ENCODE measurements at regions not wholly inside any gene's neighbourhood (a gene's known extent, or its start where the extent isn't known, plus 50 kb on each side); places are given as distances from the start of the nearest gene placed in this dataset.

- TF ChIP-seq NFIC (IDR thresholded peaks at IDR 0.05; ENCODE audit: borderline replicate concordance) (no peak), EP300 (IDR thresholded peaks at IDR 0.05; ENCODE audit: borderline replicate concordance in 1 of 2, low read depth in 1 of 2, low read length in 1 of 2) (no peak), MEF2A (IDR thresholded peaks at IDR 0.05; ENCODE audit: borderline replicate concordance, low read depth) (no peak), REST (IDR thresholded peaks at IDR 0.05; ENCODE audit: low read depth, low read length) (no peak)
- TF ChIP-seq, protein P1, sequence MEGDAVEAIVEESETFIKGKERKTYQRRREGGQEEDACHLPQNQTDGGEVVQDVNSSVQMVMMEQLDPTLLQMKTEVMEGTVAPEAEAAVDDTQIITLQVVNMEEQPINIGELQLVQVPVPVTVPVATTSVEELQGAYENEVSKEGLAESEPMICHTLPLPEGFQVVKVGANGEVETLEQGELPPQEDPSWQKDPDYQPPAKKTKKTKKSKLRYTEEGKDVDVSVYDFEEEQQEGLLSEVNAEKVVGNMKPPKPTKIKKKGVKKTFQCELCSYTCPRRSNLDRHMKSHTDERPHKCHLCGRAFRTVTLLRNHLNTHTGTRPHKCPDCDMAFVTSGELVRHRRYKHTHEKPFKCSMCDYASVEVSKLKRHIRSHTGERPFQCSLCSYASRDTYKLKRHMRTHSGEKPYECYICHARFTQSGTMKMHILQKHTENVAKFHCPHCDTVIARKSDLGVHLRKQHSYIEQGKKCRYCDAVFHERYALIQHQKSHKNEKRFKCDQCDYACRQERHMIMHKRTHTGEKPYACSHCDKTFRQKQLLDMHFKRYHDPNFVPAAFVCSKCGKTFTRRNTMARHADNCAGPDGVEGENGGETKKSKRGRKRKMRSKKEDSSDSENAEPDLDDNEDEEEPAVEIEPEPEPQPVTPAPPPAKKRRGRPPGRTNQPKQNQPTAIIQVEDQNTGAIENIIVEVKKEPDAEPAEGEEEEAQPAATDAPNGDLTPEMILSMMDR (IDR thresholded peaks at IDR 0.05): peak; percentile 78
These were observed 326.6 kb downstream of the ARPP21 start (continued) for GRCh38 chr3:35965908-35966307.

- H3K4me2 ChIP-seq: no peak overlapping the region
- H3K9me3 ChIP-seq: no peaks in the 10 kb centered on the region
- no peaks in the 10 kb centered on the region for H3K79me2 ChIP-seq (ENCODE audit: insufficient read depth)
- no peaks in the 10 kb centered on the region for H3F3A ChIP-seq (replicated peaks; ENCODE audit: insufficient read depth)
- no peak overlapping the region for H2AFZ ChIP-seq (ENCODE audit: low read depth)
- ChIA-PET CTCF (interaction anchor here (0.6 to 7.6 kb wide), 42 partner anchors 8 to 992 kb away, joined by 3 to 76 read pairs (median 4); partner anchors contain the start of gene STAC), POLR2A (no interaction called here)
- no peaks in the 10 kb centered on the region for H3K9me2 ChIP-seq
- H3K36me3 ChIP-seq (replicated peaks in 1 of 2; ENCODE audit: control insufficient read depth in 1 of 2, insufficient read depth in 2 of 2, low read length in 1 of 2): no peaks in the 10 kb centered on the region
- WGBS (ENCODE audit: low lambda C conversion rate): 87% methylated on average over 3 of the region's 3 CpGs
- no peak for DNase-seq
- TF ChIP-seq, protein P2, sequence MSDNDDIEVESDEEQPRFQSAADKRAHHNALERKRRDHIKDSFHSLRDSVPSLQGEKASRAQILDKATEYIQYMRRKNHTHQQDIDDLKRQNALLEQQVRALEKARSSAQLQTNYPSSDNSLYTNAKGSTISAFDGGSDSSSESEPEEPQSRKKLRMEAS (IDR thresholded peaks at IDR 0.05; ENCODE audit: low read depth): no peak
- TF ChIP-seq RFX5 (IDR thresholded peaks at IDR 0.05; ENCODE audit: low read length) (no peak), REST (IDR thresholded peaks at IDR 0.05; ENCODE audit: low read depth, low read length) (peak; percentile 66; the same call in 1 of the 2 replicates)
- TF ChIP-seq, protein P1 (IDR thresholded peaks at IDR 0.05): peak; percentile 11; the same call in 1 of the 2 replicates
- no peak overlapping the region for H3K4me3 ChIP-seq (ENCODE audit: low read depth in 2 of 2, low read length in 1 of 2)
- no peaks in the 10 kb centered on the region for H3K27me3 ChIP-seq (ENCODE audit: insufficient read depth)
- peaks cover 8 to 13% of the 10 kb centered on the region in 2 experiments; a peak in 3 of 4 replicates for H3K4me1 ChIP-seq (ENCODE audit: control insufficient read depth in 1 of 2, insufficient read depth in 2 of 2, low read depth in 1 of 2, low read length in 1 of 2)
- H4K20me1 ChIP-seq (ENCODE audit: insufficient read depth): no peaks in the 10 kb centered on the region
- no peak overlapping the region for H3K9ac ChIP-seq
- no peak overlapping the region for H3K27ac ChIP-seq (ENCODE audit: low read depth in 2 of 2, low read length in 1 of 2)
These were observed 327.5 kb downstream of the ARPP21 start for GRCh38 chr3:35966629-35967464.
